Left colon (tissue), 2 donors: ENCODE measurements at regions not wholly inside any gene's neighbourhood (a gene's known extent, or its start where the extent isn't known, plus 50 kb on each side); places are given as distances from the start of the nearest gene placed in this dataset.

Experiments used
- ATAC-seq: fragments of 200-7000 bp; cut with Tn5 transposase; one replicate; pipeline ENCODE4 v1.9.1; 2020; ENCODE audit warnings: mild to moderate bottlenecking, moderate library complexity
- DNase-seq, 2 donors: peaks; one replicate each; pipeline ENCODE4 v3.0.0-alpha.2; 2020
- intact Hi-C, 2 donors: fragments of 100-400 bp; cut with DNase I in 1 of 2; cut with micrococcal nuclease in 1 of 2; formaldehyde crosslinking; loops; one replicate each; pipeline versions ENCODE4 v1.11.2 to v1.14.0; 2022; cut with DNase I, micrococcal nuclease
- donor health status: DM: no; HTN: no; CAD: no.
- donor health status: DM: yes; HTN: yes; CAD: no.

DNA sequence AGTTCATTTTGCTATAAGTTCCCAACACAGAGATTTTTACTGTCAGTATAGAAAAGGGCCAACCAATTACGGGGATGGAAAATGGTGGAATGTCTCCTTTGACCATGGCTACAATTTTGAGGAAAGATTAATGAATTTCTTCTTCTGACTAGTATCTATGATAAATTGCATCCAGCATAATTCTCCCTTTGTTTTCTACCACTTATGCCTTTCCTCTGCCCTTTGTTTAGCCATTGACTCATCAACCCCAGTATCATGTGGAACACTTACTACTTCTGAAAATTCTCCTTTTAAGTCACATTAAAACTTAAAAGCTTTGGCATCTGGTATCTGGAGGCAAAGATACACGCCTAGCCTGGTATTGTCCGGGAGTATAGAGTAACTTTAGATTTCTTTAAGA, 92.9 kb upstream of the CADPS start:
- intact Hi-C loops = no loop called here
- no peak for DNase-seq
- ATAC-seq = no peak

DNA sequence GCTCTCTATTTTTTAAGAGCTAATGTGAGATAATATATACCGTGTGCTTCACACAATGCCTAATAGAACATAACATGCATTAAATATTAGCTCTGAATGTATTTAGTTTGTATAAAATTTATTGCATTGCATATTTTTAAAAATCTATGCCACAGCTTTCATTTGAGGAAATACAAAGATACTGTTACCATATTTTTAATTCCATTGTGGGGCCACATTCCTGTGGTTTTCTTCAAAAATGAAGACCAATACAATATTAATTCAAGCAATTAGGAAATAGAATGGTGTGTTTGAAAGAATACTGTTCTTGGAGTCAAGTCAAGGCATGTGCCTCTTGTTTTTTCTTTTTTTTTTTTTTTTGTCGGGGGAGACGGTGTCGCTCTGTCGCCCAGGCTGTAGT, 95.4 kb upstream of the CADPS start:
- intact Hi-C loops = no loop called here
- DNase-seq (no peak), ATAC-seq (no peak)

DNA sequence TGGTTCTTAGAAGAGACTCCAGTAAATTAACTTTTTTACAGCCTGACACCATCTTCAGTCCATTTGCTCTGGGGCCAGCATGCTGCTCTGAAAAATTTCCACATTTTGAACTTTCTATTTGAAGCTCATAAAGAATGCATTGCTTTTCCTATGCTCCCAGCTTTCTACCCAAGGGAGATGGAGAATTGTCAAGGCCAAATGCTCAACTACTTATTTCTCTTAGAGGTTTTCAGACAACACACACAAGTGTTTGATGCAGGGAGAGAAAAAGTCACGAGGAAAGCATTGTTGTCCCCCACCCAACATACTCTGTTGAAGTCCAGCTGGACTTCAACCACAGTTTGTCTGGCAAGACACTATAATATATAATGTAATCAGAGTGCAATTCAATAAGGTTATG, 100.3 kb upstream of the CADPS start:
- intact Hi-C loops = no loop called here
- DNase-seq (no peak), ATAC-seq (no peak)

DNA sequence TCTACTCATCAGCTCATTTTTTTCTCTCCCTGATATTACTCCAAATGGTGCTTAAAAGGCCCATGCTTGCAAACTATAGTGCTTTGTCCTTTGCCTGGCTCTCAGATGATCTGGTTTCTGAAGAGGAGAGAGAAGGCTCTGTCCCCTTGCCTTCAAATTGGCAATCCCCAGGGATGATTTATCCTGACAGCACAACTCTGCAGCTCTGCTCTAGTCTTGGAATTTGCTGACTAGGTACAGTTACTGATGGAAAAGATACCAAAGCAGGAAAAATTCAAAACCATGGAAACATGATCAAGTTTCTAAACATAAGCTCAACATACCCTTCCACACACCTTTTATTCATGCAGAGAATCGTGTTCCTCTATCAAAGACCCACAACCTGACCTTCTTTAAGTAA, 106.7 kb upstream of the CADPS start:
- intact Hi-C loops = no loop called here
- ATAC-seq = no peak
- no peak for DNase-seq

DNA sequence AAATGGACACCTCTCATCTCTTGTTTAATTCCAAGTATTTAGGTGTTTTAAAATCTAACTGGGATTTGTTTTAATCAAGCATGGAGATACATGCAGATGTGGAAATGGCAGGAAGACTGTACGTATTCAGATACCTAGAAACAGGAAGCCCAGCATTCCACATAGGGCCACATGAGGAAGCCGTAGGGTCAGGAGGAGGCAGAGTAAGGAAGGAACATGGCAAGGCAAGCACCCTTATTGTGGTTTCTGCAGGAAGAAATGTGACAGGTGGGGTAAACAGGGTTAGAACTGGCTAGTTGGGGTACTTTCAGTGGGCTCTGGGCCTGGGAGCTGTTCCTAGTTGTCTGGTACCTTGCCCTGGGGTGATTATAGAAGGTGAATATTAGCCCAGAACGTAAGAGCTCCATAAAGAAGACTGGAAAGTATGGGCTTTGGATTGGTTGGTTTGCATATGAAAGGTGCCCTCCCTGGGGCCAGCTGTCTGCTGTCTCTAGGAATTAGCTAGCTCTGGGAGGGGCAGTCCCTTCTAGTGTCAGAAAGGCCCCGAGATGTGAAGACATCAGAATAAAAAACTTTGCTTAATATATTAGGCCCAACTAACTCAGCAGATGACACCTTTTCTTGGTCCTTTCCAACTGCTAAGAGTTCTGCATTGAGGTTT, 107.7 kb upstream of the CADPS start:
- DNase-seq = no peak
- no peak for ATAC-seq
- intact Hi-C loops = no loop called here

DNA sequence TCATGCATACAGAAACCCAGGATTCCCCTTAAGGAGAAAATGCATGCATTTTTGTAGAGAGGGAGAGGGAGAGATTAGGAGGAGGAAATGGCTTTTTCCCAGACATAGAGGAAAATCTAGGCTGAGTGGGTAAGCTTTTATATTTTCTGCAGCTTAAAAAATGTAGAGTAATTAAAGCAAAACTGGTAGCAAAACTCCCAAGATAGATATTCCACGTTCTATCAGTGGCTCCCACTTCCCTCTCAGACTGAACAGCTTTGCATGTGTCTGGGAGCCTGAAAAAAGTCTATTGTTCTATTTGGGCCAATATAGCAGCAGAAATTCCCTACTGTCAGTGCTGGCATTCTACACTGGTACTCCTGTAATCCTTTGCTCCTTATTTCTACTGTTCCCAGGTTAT, 110.8 kb upstream of the CADPS start:
- ATAC-seq = no peak
- DNase-seq = no peak
- intact Hi-C loops = no loop called here

DNA sequence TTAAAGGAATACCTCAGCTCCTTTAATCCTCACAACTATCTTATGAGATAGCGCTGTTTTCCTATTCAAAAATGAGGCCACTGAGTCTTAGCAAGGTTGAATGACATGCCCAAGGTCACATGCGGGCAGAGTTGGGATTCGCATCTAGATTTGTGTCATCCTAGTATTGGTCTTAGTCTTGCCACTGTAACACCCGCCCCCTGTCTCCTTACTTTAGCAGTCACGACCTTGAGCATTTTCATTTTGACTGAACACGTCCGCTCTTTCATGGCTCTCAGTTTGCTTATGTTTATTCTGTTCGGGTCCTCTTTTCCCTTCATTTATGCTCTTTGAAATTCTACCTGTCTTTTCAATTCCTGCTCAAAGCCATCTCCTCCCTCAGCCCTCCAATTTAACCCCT, 112.5 kb upstream of the CADPS start:
- no peak for DNase-seq
- ATAC-seq = no peak
- intact Hi-C loops = no loop called here

DNA sequence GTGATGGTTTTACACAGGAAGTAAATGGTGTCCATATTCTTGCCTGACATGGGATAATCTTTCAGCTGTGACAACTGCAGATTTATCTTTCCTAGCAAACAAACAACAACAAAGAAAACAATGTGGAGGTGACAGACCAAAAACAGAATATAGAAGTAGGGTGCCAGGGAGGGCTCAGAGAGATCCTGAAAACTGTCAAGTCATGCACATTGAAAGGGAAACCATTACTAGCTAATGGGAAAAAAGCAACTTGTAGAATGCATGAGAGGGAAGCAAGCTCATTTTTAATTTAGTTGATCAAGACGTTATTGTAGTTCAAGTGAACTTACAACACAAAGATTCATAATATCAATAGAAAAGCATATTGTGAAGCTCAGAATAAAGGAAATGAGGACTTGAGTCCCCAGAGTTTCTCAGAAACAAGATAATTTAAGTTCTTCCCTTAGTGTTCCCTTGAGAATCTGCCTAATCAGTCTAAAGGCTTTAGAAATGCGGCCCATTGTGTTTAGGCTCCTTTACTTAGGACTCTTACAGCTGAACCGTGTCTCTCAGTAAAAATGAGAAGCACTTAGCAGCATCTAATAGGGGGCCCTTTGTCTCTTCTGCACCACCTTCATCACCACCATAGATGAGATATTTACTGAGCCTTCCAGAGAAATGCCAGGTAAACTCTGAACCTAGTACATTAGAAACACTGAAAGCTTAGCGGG, 115.6 kb upstream of the CADPS start:
- no peak for DNase-seq
- no peak for ATAC-seq
- intact Hi-C loops = no loop called here

DNA sequence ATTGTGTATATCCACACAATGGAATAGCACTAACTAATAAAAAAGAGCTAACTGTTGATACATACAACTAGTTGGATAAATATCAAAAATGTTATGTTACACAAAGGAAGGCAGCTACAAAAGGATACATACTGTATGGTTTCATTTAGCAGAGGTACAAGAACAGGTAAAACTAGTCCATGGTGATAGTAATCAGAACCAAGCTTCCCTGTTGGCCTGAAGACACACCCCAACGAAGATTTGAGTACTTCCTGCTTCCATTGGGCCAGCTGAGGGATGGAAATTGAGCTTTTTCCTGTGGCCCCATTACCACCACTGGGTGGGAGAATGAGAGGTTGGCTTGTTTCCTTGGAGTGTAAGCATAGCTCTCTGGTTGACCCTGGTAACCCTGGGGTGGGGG, 117.3 kb upstream of the CADPS start:
- ATAC-seq = peak; percentile 66
- intact Hi-C loops = no loop called here
- DNase-seq = no peak

DNA sequence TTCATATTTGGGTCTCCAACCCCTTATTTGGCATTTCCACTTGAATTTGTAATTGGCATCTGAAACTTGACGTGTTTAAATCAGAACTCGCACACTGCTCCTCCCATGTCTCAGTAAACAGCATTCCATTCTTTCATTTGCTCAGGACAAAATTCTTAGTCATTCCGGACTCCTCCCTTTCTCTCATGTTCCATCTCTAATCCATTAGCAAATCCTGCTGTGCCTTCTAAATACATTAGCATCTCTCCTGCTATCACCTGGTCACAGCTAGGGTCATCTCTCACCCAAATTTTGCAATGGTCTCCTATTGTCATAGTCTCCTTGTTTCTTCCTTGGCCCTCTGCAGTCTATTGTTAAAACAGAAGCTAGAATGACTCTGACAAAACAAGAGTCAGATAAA, 119.9 kb upstream of the CADPS start:
- DNase-seq = no peak
- intact Hi-C loops = no loop called here
- no peak for ATAC-seq

DNA sequence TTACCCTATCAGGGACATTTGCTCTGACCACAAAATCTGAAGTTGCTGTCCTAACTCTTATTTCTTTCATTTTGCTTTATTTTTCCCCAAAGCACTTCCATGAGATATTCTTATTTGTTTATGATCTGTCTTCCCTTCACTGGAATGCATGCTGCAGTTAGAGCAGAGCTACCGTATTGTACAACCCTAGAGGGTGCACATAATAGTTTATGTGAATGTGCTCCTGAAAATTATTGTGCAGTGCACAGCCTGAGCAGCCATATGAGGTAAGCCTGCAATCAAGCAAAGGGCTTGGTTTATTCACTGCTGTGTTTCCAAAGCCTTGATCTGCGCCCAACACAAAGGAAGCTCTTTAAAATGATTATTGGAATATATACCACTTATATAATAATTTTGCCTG, 120.3 kb upstream of the CADPS start:
- DNase-seq = no peak
- intact Hi-C loops = no loop called here
- no peak for ATAC-seq

DNA sequence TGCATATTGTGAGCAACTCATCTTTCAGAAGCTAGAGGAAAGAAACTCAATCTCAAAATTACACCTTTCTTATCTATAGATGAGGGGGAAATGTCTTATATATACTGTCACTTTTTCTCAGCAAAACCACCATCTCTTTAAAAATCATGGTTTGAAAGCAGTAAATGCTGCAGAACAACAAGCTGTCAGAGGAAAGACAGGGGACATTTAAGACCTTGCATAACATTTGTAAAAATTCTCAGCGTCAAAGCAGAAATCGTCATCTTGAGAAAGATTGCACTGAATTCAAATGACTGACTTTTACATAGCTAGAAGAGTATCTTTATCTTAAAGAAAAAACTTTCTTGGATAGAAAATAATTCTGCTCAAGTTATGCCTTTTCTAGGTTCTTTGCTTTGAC, 122.2 kb upstream of the CADPS start:
- intact Hi-C loops = no loop called here
- DNase-seq (no peak), ATAC-seq (no peak)

DNA sequence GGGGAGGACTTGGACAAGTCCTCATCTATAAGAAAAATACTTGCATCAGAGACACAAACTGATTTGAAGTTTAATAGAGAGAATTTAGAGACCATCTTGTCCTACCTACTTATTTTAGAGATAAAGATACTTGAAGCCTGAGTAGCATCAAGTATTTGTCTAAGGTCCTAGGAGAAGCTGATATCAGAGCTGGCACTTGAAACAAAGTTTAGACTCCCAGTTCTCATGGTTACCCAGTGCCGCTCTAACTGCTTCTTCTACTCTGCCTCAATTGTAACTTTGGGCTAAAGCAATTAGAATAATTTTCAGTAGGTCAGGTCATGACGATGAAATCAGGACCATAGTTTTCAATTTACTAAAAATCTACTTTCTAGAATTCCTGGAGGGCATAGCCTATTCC, 123.9 kb upstream of the CADPS start:
- DNase-seq (no peak), ATAC-seq (no peak)
- intact Hi-C loops = no loop called here

DNA sequence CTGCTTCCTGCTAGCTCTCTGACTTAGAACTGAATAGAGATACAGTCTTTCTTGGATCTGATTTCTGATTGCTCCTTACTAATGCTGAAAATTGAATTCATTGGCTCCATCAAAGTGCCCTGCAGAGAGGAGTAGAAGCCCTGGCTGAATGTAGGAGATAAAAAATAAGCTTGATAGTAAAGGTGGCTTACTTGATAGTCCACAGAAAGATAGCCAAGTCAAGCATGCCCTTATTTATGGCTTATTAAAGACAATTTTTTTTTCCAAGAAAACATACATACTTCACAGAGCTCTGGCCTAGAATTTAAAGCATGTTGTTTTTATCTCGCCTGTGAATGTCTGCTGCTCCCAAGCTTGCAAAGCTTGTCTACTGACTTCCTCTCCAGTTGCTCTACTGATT, 124.6 kb upstream of the CADPS start:
- DNase-seq (no peak), ATAC-seq (no peak)
- intact Hi-C loops = no loop called here

DNA sequence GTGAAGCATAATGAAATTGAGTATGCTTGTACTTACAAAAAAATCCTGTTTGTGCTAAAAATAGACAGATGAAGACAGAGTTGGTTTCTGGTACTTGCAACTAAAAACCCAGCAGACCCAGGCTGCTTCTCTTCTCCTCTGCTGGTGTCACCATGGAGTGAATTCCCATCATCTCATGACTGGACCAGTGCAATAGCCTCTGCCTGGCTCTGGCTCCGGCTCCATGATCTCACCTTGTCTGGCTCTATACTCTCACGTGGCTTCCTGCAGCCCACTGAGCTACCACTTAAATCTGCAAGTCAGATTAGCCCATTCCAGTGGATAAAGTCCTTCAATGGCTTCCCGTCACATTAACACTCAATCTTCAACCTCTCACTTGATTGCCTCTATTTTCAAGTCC, 129.2 kb upstream of the CADPS start:
- no peak for DNase-seq
- intact Hi-C loops = no loop called here
- no peak for ATAC-seq

DNA sequence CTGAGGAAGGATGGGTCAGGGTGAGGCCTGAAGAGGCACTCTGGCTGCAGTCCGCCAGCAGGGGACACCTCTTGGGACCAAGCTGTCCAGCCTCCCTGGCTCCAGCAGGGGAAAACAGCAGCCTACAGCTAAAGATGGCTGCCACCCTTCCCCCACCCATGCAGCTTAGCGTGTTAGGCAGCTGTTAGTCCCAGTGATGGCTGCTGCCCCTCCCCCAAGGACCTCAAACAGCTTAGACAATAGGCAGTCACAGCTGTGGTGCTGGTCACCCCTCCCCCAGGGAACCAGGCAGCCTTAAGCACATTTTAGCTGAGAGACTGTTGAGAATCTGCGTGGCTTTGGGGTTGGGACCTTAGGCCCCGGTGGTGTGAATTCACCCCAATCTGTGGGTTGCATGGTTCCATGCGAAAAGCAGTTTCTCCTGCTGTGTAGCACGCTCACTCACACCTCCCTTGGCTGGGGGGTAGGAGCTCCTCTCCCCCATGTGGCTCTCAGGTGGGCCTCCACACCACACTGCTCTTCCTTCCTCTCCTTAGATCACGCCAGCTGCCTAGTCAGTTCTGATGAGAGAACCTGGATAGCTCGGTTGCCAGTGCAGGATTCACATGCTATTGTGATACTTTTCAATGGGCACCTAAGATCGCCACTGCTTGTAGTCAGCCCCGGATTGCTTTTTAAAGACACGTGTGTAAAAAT, 140.5 kb upstream of the CADPS start:
- ATAC-seq (no peak), DNase-seq (no peak)
- intact Hi-C loops = no loop called here

DNA sequence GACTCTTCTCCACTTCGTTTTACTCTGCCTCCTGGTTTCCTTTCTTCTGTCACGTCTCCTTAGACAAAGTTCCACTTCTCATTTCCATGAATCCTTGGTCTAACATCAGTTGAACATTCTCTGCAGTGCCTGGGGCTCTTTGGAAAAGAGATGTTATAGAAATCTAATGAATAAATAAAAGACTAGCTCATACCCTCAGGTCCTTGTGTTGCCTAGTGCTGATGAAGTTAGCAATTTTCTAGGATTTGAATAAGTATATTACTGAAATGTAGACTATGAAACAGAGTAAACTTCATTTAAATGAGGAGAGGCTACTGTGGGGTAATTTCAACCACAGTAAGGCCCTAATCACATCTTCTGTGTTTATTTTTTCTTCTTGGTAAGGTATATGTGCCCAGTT, 146.9 kb upstream of the CADPS start:
- intact Hi-C loops = no loop called here
- ATAC-seq (no peak), DNase-seq (no peak)

DNA sequence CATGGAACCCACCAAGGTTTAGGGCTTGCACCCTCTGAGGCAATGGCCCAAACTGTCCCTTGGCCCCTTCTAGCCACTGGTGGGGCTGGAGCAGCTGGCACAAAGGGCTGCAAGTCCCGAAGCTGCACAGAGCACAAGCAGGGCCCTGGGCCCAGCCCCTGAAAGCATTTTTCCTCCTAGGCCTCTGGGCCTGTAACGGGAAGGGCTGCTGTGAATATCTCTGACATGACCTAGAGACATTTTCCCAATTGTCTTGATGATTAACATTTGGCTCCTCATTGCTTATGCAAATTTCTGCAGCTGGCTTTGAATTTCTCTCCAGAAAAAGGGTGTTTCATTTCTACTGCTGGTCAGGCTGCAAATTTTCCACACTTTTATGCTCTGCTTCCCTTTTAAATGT, 151.5 kb upstream of the CADPS start:
- intact Hi-C loops = no loop called here
- DNase-seq (no peak), ATAC-seq (no peak)

DNA sequence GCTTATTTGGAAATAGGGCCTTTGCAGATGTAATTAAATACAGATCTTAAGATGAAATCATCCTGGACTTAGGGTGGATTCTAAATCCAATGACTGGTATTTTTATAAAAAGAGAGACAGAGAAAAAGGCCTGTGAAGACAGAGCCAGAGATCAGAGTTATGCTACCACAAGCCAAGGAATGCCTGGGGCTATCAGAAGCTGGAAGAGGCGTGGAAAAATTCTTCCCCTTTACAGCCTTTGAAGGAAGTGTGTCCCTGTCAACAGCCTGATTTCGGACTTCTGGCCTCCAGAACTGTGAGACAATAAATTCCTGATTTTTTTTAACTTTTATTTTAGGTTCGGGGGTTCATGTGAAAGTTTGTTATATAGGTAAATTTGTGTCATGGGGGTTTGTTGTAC, 154.1 kb upstream of the CADPS start:
- intact Hi-C loops = no loop called here

DNA sequence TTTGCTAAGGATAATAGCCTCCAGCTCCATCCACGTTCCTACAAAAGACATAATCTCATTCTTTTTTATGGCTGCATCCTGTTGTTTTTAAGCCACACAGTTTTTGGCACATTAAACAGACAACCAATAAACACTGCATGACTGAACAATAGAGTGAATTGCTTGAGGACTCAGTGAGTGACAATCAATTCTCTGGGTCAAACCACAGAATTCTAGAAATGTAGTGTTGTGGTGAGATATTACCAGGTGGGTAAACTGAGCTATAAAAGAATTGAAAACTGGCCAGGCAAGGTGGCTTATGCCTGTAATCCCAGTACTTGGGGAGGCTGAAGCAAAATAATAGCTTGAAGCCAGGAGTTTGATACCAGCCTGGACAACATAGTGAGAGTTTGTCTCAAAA, 154.7 kb upstream of the CADPS start:
- ATAC-seq = no peak
- no peak for DNase-seq
- intact Hi-C loops = no loop called here

More for the DNA sequence above, 154.1 kb upstream of the CADPS start:
- DNase-seq = no peak
- ATAC-seq = no peak

DNA sequence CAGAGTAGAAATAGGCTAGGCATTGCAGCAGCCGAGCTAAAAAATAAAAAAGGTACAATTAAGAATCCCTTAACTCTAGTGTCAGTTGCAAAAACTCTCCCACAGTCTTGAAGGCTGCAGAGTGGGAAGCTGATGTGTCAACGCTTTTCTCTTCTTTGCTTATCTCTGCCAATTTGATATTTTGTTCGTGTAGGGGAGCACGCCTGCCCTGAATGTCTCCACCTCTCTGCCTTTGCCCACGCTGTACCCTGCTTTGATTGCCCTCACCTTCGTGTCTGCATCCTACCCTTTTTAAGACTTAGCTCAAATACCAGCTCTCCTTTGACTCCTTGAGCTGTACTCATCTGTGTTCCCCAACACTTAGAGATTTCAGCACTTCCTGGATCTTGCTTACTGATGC, 155.4 kb upstream of the CADPS start:
- intact Hi-C loops = no loop called here
- DNase-seq = no peak

More for the DNA sequence above, 155.4 kb upstream of the CADPS start:
- ATAC-seq = no peak
